Kasumi-1 (cell line): ENCODE measurements at regions not wholly inside any gene's neighbourhood (a gene's known extent, or its start where the extent isn't known, plus 50 kb on each side); places are given as distances from the start of the nearest gene placed in this dataset.

Experiments
- DNase-seq, 2 experiments: peaks; one replicate each; lab custom pipeline; 2025; lab: John Stamatoyannopoulos, UW

DNA sequence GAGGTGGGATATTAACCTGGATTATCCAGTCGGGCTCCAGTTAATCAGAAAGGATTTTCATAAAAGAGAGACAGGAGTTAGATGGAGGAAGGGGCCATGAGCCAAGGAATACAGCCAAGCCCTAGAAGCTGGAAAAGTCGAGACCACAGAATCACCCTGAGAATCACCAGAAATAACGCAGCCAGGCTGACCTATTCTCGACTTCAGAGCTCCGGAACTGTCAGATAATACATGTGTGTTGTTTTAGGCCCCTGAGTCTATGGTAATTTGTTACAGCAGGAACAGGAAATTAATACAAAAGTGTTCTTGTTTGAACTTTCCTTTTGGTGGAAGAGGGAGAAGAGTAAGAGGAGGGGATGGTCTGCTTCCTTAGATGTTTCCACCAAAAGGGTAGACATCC is 208.1 kb downstream of the JCAD start:
- no peak for DNase-seq

DNA sequence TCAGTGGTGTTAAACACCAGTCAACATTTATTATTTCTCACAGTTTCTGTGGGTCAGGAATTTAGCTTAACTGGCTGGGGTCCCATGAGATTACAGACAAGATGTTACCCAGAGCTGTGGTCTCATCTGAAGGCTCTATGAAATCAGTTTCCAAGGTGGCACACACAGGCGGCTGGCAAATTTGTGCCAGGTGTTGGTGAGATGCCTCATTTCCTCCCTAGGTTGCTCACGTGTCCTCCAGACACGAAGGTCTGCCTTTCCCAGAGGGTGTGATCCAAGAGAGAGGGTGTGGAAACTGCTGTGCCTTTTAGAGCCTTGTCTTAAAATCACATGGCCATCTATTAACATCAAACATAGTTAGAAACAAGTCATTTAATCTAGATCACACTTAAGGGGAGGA is 209.0 kb downstream of the JCAD start:
- DNase-seq: no peak

DNA sequence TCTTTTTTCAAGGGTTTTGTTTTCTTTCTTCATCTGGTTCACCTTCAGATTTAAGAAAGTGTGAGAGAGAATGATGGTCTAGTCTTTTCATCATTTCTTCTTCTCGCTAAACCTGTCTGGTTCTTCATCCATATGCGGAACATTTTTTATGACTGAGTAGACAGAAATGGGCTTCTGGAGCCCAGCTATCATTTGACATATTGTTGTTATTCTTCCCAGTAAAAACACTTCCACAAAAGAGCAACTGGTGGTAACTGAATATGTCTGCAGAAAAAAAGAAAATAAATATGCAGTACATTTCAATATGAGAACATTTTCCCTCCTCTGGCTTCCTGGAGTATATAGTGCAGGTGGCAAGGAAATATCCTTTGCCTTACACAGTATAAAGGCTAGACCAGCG is 209.5 kb downstream of the JCAD start:
- DNase-seq: no peak

DNA sequence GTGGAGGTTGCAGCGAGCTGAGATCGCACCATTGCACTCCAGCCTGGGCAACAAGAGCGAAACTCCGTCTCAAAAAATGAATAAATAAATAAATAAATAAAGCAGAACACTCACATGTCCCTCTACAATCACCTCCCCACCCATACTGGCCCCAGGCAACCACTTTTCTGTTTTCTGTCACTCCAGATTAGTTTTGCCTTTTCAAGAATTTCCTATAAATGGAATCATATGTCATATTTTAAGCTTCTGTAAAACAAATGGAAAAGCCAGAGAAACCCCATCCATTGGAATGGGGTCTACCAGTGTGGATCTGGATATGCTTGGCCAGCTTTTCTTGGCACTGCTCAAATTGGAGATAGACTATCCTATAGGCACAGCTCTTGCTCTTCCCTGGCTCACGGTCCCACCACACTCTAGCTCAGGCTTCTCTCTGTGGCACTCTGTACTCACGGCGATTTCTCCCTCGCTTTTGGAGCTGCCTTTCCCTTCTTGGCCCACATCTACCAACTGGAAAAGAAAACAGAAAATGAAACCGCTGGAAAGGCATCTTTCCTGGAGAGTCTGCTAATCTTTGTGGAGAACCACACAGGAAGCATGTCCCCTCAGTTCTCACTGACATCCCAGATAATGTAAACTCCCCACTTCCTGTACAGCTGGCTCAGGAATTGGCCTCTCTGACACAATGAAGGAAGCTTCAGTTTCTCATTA is 210.1 kb downstream of the JCAD start:
- DNase-seq: peak; percentile 97 to 98

DNA sequence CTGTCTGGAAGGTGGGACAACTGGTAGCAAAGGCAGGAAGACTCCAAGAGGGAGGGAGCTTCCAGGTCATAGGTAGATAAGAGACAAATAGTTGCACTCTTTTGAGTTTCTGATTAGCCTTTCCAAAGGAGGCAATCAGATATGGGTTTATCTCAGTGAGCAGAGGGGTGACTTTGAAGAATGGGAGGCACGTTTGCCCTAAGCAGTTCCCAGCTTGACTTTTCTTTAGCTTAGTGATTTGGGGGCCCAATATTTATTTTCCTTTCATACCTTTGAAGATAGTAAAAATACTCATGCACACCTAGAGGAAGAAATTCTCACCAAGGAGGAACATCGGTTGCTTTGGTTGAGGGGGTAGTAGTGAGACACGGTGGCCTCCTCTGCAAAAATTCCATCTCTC is 212.1 kb upstream of the SVIL start:
- no peak for DNase-seq

DNA sequence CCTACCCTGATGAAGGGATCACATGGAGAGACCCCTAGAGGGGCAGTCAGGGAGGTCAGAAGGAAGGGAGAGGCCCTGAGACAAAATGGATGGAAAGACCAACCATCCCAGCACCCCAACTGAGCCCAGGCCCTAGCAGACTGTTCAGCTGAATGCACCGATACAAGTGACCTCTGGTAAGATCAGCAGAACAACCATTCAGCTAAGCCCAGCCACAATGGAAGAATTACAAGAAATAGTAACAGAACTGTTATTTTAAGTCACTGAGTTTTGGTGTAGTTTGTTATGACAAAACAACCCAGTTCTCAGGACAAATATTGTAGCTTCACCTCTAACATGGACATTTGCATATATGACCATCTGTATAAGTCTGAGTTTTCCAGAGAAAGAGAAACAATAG is 210.4 kb upstream of the SVIL start:
- DNase-seq: no peak

DNA sequence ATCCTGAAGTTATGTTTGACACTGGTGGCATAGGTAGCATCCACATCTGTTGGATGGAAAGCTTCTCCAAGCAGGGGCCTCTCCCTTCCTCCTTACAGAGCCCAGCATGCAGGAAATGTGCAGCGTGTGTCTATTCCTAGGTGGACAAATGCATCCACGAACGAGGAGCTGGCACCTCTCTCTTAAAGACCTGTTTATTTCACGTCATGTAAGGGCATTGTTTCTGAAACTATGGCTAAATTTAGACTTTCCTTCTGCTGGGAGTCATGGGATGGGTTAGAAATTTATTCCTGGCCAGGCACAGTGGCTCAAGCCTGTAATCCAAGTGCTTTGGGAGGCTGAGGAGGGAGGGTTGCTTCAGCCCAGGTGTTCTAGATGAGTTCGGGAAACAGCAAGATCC is 208.4 kb upstream of the SVIL start:
- DNase-seq: no peak

DNA sequence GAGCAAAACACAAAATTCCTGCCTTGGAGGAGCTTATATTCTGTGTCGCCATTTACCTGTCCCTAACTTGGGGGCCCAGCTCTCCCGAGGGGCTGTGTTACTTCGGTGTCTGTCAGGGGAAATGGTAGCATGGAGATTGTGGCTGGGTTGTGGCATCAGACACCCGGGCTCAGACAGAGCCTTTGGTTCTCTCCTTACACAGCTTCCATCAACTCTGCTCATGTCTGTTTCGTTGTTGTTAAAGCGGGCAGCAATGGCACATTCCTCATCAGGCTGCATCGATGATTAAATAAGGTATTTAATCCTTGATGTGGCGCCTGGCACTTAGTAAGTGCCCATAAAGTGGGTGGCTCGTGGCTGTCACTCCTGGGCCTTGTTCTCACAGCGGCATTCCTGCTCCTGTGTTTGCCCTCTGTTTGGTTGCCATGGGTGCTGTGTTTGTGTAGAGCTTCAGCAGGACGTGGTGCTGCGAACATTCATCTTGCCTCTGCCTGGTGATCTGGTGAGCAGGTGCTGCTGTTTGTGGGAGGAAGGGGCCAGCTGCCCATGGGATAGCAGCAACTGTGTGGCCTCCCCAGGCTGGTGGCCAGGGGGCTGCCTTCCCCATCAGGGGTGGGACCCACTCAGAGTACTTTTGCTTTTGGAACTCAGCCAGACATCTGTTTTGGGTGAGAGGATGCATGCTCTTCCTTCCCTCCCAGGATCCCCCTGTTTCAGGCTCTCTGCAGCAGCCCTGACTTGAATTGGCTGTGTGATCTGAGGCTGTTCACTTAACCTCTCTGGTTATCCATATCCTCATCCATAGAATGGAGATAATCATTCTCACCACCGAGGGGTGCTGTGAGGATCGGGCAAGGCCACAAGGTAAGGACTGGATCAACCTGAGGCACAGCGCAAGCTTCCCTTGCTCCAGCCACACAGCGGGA is 207.2 kb upstream of the SVIL start:
- DNase-seq: no peak

DNA sequence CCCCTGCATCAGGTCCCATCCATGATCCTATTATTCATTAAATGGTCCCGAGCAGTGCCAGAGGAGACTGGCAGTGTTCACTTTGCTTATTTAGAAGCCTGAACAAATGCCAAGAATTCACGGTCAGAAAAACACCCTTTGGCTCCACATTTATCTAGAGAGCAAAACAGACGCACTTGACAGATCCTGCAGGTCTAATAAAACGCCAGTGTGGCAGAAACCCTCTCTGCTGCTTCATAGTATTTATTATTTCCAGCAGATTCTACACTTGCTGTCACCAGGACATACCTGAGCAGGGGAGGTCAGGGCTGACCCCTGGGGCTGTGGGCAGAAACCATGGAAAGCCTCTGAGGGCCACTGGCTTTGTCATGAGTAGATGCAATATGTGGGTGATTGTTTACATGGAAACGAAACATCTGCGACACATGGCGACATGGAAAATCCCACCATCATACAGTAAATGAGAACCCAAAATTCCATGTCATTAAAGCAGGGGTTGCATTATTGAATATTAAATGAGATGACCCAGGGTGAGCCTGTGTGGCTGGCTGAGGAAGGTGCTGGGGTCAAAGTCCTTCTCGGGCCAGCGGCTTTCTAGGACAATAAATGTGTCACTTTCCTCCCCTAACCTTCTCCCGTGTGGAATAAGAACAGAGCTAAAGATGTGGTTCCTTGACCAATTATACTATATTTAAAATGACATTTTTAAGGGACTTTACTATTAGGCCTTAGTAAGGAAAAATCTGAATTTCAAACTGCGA is 205.9 kb upstream of the SVIL start:
- no peak for DNase-seq

DNA sequence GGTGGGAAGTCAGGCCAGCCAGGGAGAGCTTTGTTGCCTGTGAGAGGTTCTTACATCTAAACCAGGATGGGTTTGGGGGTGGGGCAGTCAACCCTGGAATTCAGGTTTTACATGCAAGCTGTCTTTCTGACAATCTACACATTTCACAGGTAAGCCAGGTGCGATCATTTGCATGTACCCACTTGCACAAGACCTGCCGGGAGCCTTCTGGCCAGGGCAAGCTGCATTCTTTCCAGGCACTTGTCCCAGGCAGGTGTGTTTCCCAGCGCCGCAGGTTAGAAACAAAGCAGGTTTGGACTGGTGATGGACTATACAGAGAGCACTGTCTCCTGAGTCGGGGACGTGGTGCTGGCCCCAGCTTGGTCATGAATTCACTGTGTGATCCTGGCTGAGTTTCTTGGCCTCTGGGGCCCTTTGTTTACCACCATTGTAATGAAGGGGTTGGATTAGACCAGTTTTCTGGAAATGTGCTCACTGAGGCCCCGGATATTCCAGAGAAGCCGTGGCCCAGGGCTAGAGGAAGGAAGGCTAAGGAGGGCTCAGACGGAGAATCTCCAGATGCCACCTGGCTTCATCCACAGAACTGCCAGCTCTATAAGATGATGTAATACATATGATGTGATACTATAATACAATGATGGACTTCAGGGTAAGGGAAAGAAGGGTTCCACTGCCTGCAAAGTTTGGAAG is 205.2 kb upstream of the SVIL start:
- DNase-seq: no peak

DNA sequence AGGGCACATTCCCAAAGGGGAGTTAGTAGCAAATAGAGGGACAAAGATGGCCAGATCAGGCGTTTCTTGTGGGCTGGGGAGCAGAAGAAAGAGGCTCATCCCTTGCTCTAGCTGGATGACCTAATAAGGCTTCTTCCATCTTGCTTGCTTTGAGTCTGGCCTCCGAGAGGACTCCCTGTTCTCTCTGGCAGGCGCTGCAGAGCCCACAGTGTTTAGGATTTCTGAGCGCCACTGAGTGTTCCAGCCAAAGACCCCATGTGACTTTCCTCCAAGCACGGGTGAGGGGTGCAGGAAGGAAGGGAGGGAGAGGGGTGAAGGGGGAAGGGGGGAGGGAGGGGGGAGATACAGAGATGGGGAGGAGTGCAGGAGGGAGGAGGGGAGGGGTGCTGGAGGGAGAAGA is 203.8 kb upstream of the SVIL start:
- DNase-seq: peak; percentile 28 to 35

DNA sequence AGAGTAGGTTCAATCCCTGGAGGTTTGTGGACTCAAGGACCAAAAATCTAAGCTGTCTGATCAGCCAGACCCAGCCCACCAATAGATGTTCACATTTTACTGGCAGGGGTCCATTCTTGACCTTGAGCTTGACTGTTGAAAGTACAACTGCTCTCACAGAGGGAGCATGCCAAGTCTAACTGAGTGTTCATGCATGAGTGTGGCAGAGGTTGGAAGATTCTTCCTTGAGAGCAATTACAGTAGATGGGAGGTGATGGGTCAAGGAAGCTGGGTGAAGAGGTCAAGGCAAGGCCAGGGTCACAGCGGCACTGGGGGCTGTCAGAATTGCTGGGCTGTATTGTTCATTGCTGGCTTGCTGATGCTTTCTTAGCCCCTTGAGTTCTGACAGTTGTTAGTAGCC is 202.8 kb upstream of the SVIL start:
- no peak for DNase-seq

DNA sequence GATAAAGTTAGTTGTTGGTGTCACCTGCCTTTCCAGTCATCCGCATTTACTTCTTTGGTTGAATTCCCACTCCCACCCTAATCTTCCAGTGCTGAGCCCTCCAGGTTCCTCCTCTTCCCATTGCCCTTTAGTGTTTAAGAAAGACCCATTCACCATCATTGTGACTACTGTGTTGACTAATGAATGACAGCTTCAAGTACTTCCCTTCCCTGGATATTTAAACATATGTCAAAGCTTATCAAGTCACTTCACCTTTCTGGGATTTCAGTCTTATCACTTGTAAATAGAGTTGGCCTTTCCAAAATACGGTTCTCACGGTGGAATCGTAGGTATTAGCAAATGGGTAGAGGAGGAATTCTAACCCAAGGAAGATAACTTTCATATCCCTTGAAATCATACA is 201.6 kb upstream of the SVIL start:
- no peak for DNase-seq

DNA sequence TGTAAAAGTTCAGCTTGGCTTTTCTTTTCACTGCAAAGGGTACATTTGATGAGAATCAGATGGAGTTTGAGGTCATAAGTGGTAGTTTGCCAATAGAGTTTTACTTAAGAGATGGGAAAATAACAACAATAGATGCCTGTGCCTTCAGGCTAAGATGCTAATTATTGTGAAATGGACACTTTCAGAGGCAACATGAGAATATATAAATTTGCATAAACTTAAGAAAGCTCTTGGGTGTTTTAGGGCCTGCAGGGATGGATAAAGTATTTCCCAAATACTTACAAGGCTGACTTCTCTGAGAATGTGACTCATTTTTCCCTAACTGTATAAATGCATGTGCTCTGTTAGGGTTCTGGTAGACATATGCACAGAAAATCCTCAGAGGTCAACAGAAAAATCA is 200.3 kb upstream of the SVIL start:
- DNase-seq: no peak

DNA sequence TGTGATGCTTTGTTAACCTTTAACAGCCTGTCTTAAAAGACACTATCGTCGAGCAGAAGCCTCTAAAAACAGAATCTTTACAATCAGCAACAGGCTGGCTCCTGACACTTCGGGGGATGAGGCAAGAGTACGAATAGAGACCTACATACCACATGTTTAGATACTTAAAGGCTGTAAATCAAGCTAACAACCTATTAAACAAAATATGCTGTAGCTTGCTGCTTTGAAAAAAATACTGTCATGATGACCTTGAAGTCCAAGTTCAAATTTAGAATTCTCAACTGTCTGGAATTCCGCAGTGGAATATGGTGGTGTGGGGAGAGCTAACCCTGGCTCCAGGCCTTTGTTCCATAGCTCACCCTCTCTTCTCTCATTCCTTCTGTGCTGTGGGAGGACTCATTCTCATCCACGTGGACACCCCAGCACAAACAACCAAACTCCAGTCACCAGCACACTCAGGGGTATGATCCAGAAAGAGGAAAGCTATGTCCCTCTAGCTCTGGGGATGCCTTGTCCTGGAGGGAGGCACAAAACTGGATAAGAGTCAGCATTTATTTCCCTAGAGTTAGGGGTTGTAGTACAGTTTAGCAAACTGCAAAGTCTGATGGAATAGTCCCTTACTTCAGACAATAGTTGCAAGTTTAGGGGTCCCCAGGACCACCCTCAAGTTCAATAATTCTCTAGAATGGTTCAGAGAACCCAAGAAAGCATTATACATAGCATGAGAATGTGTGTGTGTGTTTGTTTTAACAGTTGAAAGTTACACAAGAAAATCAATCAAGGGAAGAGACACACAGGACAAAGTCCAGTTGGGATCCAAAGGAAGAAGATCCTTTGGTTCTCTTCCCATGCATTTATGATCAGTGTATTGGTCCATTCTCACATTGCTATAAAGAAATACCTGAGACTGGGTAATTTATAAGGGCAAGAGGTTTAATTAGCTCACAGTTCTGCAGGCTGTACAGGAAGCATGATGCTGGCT is 196.1 kb upstream of the SVIL start:
- no peak for DNase-seq

DNA sequence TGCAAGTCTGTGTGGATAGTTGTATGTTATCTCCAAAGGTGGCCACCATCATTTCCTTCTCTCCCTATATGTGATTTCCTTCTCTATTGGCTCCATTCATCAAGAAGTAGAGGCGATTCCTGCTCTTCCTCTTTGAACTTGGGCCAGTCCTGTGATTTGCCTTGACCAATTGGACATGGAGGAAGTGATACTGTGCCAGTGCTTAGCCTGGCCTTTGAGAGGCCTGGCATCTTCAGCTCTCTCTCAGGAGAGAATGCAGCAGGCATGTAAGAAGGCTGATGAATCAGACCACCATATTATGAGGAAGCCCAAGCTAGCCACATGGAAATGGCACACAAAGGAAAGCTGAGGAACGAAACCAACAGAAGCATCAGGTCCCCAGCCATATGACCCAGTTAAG is 195.0 kb upstream of the SVIL start:
- DNase-seq: no peak

DNA sequence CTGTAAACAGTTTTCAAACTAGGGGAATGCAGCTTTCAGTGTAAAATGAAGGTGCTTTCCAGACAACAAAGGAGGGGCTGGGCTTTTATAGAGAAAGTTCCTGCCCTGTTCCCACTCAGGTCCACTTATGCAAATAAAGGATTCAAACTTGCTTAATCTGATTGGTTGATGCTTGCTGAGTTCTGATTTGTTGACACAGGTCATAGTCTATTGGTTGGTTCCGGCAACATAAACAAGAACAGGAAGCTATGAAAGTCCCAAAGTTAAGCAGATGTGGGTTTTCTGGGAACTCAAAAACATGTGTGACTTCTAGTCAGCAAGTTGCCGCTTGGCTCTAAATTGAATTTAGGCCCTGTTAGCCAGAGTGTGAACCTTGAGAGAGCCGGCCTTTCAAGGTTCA is 194.2 kb upstream of the SVIL start:
- no peak for DNase-seq

DNA sequence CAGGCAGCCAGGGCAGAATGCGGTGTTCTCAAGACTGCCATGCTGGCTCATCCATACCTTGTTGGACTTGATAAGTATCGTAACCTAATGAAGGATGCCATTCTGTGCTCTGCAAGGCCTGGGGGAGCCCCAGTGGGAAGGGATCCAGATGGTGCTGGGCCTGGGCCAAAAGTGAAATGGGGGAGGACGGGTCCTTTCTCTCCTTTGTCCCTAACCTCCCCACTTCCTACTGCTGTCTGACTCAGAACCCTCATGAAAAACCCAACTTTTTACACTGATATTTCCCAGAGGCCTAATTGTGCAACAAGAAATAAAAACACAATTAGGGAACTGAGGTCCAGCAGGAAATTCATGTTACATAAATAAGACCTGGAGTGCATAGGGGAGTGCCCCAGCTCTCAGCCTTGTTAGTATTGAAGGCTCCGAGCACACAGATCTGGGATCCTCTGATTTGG is 193.7 kb upstream of the SVIL start:
- peak; percentile 79 to 82 for DNase-seq

DNA sequence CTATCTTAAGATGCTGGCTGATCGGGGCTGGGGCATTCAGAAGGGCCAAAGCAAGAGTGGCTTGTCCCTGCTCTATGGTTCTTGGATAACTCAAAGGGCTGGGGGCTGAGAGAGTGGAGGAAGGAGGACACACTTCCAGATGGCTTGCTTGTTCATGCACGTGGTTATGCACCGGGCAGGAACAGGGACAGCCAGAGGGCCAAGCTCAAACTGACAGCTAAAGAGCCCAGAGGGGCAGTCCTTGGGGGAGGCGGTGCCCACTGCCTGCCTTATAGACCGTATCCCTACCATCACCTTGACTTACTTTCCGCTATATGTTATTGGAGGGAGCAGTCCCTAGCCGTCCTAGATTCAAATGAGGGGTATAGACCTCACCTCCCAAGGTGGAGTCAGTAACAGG is 192.7 kb upstream of the SVIL start:
- DNase-seq: no peak

DNA sequence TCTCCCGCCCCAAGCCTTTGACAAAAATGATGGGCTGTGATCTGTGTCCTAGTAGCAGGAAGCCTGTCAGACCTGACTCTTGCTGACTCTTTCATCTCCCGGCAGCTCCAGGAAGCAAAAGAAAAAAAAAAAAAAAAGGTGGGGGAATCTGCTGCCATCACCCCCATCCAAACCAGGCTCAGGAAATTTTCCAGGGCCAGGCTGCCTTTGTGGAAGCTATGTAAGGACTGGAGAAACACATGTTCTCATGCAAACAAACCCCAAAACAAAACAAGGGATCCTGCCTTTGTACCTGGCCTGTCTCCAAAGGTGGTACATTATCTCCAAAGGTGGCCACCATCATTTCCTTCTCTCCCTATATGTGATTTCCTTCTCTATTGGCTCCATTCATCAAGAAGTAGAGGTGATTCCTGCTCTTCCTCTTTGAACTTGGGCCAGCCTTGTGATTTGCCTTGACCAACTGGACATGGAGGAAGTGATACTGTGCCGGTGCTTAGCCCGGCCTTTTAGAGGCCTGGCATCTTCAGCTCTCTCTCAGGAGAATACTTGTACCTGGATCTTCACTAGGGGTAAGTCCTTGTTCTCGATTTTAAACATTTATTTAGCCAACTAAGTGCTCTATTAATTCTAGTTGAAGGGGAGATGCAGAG is 192.2 kb upstream of the SVIL start:
- DNase-seq: no peak
